ENCODE measurements at regions not wholly inside any gene's neighbourhood (a gene's known extent, or its start where the extent isn't known, plus 50 kb on each side); places are given as distances from the start of the nearest gene placed in this dataset.
"Not testable (repeated sequence)": the region's sequence is repeated elsewhere in the genome, so short reads cannot be mapped to it uniquely, and the experiment has no call there.

- no peak for DNase-seq
Observed at GRCh38 chr10:9898633-9899395, 1118.9 kb upstream of the CELF2 start.

DNA sequence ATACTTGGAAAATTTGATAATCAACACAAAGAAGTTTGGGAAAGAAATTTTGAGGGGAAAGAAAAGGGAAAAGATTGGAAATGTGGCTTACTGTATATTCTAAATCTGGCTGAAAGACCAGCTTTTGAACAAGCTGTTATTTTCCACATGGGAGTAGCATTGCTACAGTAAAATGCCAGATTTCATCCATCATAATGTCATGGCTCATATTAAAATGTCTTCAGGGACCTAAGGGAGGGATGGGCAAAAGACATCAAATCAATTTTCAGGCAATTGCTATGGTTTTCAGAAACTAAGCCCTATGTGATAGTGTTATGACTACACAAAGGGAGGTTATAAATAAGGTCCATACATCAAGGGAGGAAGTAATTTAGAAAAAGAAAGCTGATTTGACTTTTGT is 1116.9 kb upstream of the CELF2 start:
- no peak for DNase-seq

DNA sequence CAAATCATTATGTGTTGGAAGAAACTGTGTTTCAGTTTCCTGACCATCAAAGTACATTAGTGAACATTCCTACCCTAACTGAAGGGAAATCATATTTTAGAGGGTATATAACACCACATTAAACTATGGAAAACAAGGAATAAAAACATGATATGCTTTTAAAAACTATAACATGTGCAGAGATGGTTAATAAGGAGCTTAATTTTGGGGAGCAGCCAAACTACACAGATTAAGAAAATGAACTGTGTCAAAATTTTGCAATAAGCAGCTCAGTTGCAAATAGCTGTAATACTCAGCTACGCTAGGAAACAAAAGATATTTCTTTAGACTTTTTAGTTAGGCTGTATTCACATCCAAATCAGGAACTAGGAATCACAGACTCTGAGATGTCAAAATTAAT is 1115.7 kb upstream of the CELF2 start:
- no peak for DNase-seq

- no peak for DNase-seq
Observed at GRCh38 chr10:9910446-9910845, 1107.2 kb upstream of the CELF2 start.

GRCh38 chr10:9911488-9911887 is 1106.2 kb upstream of the CELF2 start:
- no peak for DNase-seq

DNA sequence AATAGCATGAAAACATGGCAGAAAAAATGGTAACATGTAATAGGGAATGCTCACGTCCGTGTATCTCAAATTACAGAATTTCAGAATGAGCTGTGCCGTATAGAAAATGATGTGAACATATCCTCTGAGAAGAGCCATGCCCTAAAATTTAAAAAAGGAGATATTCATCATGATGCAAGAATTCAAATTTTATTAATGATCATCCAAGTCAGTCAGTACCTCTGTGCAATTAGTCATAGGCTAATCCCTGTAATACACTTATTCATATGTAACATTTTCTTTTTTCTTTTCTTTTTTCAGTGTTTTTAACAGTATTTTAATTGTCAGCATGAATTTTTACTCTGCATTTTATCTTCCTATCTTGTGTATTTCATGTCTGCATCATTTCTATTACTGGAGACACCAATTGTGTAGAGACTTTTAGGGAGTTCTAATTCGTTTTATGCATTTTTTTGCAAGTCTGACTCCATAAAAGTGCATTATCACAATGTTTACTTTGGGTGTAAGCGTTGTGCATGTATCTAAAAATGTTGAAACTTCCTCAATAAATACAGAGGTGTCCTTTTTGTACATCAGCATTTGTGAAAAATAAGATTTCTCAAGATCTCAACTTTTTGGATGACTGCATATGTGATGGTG is 1103.7 kb upstream of the CELF2 start:
- DNase-seq = no peak

- no peak for DNase-seq
Observed at GRCh38 chr10:9921544-9921943, 1096.1 kb upstream of the CELF2 start.

- DNase-seq = no peak
Observed at GRCh38 chr10:9922126-9922870, 1095.4 kb upstream of the CELF2 start.

GRCh38 chr10:9926003-9926402 is 1091.7 kb upstream of the CELF2 start:
- no peak for DNase-seq

DNA sequence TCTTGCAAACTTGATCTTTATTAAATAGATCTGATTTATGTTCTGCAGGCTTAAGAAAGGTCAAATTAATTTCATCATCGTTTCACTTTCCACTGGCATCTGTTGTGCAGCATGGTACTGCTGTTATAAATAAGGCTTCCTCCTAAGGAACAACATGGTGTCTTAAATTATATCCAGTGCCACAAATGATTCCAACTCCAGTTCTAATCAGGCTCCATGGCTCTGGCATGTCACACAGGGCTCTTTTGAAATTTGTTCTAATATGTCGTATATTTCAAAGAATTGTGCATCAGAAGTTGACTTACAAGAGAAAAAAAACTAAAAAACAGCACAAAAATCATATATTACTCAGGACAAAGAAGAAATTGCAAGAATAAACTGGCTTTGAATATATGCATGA is 1090.8 kb upstream of the CELF2 start:
- DNase-seq = no peak

- no peak for DNase-seq
Observed at GRCh38 chr10:9939716-9940115, 1078.0 kb upstream of the CELF2 start.

DNA sequence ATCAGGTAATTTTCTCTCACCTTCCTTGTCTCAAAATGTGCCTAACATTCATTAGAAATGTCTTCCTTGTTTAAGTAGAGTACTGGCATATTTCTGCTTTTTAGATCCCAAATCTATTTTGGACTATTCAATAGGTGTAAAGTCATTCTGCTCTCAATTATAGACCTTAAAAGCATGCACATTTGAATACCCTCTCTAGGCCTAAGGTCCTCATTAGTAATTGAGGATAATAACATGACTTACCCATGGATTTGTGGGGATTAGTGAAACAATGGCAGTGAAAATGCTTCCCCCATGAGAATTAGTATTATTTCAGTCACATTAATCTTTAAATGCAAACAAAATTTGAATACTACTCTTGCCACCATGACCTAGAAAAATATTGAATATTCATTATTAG is 1073.0 kb upstream of the CELF2 start:
- no peak for DNase-seq

DNA sequence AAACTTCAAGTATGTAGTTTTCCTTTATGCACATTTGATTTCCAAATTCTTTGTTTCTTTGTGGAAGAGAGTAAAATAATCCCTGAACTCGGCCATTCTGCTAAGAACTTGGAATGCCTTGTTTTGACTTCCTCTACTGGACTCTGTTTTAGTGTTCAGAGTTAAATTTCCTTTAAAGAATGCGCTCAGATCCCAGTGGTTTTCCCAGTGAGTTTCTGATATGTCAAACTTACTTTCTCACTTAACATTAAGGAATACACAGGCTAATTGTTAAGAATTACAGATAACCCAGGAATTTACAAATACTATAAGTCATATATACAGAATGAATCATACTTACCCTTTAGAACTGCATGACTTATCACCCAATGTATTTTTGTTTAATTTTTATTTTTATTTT is 1067.6 kb upstream of the CELF2 start:
- DNase-seq = no peak

GRCh38 chr10:9951481-9952257 is 1066.0 kb upstream of the CELF2 start:
- no peak for DNase-seq

- DNase-seq = no peak
Observed at GRCh38 chr10:9957351-9957750, 1060.3 kb upstream of the CELF2 start.

GRCh38 chr10:9957876-9958275 is 1059.8 kb upstream of the CELF2 start:
- not testable (repeated sequence) for DNase-seq

DNA sequence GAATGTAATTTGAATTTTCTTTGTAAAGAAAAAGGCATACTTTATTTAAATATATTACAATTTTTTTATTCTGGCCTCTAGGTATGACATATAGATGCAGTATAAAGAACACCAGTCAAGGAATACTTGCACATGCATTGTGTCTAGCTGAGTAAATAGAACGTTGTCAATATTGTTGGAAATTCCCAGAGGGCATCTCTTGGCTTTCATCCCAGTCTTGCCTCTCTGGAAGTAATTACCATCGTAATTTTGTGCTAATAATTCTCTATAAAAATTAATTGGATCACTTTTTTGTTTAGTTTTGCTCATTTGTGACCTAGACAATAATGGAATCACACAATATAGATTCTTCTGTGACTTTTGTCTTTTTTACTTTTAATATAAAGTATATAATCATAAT is 1052.3 kb upstream of the CELF2 start:
- DNase-seq = no peak

GRCh38 chr10:9986786-9987185 is 1030.9 kb upstream of the CELF2 start:
- no peak for DNase-seq

DNA sequence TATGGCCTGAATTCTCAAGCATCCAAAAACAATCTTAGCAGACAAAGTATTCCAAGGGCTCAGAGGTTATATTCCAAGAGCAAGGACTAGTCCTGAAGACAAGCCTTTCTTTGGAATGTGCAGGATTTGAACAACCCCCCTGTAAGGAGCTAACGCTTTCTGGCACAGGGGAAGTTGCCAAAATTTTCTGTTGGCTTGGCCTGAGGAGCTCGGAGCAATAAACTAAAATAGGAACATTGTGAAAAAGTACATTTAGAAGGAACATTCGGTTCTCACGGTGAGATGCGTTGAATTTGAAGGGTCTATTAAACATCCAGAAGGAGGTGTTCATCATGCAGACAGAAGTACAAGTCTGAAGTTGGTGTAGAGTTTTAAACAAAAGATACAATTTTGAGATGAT is 1030.5 kb upstream of the CELF2 start:
- no peak for DNase-seq

DNA sequence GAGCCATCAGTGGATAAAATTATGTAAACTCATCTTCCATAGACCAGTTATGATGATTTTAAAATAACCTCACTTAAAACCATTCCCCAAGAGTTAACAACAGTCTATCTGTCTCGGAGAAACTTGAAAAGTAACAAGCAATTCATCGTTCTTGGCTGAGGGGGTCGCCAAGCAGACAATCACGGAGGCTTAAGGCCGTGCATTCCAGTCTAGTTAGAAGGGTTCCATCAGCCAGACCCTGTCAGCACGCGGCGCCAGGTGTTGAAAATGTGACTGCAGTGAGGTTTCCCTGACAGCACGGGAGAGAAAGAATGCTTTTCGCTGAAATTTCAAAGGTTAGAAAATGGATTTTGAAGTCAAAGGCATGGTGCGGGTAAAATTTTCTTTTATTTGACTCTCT is 1025.0 kb upstream of the CELF2 start:
- no peak for DNase-seq

GRCh38 chr10:9994131-9994530 is 1023.5 kb upstream of the CELF2 start:
- no peak for DNase-seq

DNA sequence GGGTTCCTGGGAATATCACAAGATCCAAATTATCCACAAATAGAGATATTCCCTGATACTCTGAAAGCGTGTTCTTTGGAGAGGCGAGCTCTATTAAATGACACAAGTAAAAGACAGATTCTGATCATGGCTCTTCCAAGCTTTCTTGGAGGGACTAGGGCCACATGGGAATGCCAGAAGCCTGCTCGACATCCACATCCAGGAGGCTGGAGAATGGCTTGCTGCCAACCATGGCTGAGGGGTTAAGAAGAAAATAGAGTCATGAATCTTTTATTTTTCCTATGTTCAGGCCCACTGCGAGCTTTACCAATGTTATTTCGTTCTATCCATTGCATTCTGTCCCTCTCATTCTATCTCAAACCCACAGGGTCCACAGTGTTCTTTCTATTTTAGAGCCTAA is 1018.0 kb upstream of the CELF2 start:
- no peak for DNase-seq

DNA sequence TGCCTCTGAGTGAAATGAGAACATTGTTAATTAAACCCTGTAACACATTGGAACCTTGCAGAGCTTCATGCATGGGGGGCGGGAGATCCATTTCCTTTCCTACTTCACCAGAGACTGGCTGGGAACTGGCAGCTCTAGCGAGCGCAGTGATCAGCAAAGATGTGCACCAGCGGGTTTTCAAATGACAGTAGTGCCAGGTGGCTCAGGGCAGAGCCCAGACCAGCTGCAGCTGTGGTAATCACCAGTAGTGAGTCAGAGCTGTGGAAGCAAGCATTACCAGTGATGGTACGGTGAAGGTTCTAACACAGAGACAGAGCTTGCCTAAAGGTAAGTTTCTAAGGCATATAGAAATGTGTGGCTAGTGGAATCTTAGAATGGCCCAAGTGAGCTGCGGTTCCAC is 1009.7 kb upstream of the CELF2 start:
- no peak for DNase-seq
